22Rv1 (cell line): ENCODE measurements at regions not wholly inside any gene's neighbourhood (a gene's known extent, or its start where the extent isn't known, plus 50 kb on each side); places are given as distances from the start of the nearest gene placed in this dataset.

Source experiments
- CTCF ChIP-seq: fragments of 450-650 bp; IDR thresholded peaks from 2 replicates; pipeline ENCODE4 v1.5.1; 2017; ENCODE audit warnings: mild to moderate bottlenecking
- ZFX ChIP-seq: fragments of 450-650 bp; IDR thresholded peaks from 2 replicates; pipeline ENCODE4 v1.6.1; 2017; ENCODE audit warnings: antibody characterized with exemption, borderline replicate concordance

GRCh38 chr1:219422811-219423598 is 189.9 kb downstream of the ZC3H11B start:
- TF ChIP-seq CTCF (no peak), ZFX (no peak)
